ENCODE measurements at regions not wholly inside any gene's neighbourhood (a gene's known extent, or its start where the extent isn't known, plus 50 kb on each side); places are given as distances from the start of the nearest gene placed in this dataset.

DNA sequence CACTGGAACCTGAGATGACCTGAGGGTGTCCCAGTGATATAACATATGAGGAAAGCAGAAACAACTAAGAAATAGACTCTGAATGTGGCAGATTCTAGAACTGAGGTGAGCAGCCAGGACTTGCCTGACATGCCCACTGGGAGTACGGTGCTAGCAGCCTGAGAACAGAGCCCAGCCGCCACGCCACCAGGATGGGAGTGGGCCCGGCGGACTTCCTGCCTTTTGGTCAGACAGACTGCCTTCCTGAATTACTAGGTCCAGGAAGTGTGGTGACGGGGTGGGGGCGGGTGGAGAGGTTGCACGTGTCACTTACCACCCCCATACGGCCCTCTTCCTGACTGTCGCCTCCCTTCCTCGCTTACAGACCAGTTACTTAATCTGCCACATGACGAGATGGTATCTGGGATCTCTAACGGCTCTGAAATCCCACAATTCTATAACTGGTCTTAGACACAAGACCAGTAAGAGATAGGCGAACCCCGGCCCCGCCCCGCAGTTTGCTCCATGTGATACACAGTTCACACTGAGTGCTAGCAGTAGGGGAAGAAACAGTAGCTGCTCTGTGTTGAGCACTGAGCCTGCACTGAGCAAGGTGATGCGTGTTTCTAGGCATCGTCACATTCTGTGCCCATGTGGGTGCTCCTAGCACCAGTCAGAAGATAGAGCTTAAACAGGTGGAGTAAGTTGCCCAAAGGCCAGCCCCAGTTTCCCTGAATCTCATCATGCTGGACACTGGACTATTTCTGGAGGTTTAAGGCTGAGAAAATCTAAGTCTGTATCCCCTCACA lies 95.7 kb downstream of the CPN2 start:
- Histone ChIP-seq H3K4me3 (ENCODE audit: insufficient read depth, low read depth, low read length, poor library complexity, severe bottlenecking) (peak overlapping the region; percentile 51), H3K36me3 (ENCODE audit: control insufficient read depth, insufficient read depth, low read length) (no peaks in the 10 kb centered on the region), H3K27ac (ENCODE audit: insufficient read depth, low read length, poor library complexity, severe bottlenecking) (no peak overlapping the region), H3K4me1 (ENCODE audit: control insufficient read depth, insufficient read depth, low read length, poor library complexity, severe bottlenecking) (peaks cover 13% of the 10 kb centered on the region), H3K27me3 (replicated peaks; ENCODE audit: control insufficient read depth, insufficient read depth, low read length, poor library complexity, severe bottlenecking) (no peaks in the 10 kb centered on the region), H3K9me3 (ENCODE audit: control insufficient read depth, low read length) (no peaks in the 10 kb centered on the region)
- DNase-seq, result peak in 1 of 3 donors; percentile 3

DNA sequence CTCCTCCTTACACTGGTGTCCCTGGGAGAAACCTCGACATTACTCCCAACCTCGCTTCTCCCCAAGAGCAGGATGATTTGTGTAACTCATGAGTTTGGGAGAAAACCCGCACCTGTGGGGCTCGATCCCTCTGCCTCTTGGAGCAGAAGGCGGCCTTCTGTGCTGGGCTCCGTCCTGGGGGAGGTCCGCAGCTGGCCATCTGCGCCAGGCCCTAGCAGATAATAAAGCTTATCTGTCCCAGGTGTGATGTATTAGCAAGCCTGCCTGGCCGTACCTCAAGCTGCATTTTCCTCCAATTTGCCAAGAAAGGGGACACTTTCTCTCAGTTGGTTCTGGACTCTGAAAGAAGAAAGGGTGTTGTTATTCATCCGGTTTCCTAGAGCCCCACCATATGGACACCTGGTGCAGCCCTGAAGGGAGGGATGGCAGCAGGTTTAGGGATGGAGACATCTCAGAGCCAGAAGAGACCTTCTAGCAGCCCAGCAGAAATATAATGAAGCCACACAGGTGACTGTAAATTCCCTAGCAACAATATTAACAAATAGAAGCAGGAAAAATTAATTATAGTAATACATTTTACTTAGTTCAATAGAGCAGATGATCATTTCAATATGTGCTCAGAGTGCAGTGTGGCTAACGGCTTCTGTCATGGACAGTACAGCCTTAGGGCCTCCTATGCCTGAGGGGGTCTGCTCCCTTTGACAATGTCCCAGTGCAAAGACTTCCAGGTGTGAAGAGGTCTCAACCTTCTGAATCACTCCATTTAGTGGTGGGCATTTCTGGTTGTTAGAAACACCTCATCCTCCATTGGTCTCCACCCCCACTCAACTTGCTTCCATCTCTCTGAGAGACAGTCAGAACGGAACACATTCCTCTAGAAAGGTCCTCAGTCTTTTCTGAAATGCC lies 94.8 kb downstream of the CPN2 start:
- Histone ChIP-seq H3K27me3 (replicated peaks; ENCODE audit: control insufficient read depth, insufficient read depth, low read length, poor library complexity, severe bottlenecking) (no peaks in the 10 kb centered on the region), H3K4me1 (ENCODE audit: control insufficient read depth, insufficient read depth, low read length, poor library complexity, severe bottlenecking) (peaks cover 13% of the 10 kb centered on the region), H3K36me3 (ENCODE audit: control insufficient read depth, insufficient read depth, low read length) (no peaks in the 10 kb centered on the region), H3K9me3 (ENCODE audit: control insufficient read depth, low read length) (no peaks in the 10 kb centered on the region), H3K27ac (ENCODE audit: insufficient read depth, low read length, poor library complexity, severe bottlenecking) (no peak overlapping the region), H3K4me3 (ENCODE audit: insufficient read depth, low read depth, low read length, poor library complexity, severe bottlenecking) (no peak overlapping the region)
- DNase-seq, result no peak

DNA sequence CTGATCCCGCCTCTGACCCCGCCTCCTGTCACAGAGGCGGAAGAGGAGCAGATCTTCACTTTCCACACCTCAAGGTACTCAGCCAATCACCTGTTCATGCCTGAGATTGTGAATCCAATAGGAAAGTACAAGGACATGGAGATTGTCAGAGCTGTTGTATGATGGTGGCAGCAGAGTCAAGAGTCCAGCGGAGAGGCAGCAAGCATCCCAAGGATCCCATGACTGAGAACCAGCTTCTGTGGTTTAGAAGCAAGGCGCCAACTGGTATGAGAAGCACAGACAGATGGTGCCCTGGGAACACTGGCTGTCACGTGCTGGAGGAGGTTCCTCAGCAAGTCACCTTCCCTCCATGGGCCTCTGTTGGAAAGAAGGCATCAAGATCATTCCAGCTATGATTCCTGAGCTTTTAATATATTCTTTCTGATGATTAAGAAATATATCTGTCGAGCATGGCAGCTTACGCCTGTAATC lies 93.9 kb downstream of the CPN2 start:
- no peaks in the 10 kb centered on the region for H3K27me3 ChIP-seq (replicated peaks; ENCODE audit: control insufficient read depth, insufficient read depth, low read length, poor library complexity, severe bottlenecking)
- H3K9me3 ChIP-seq (ENCODE audit: control insufficient read depth, low read length), result no peaks in the 10 kb centered on the region
- H3K27ac ChIP-seq (ENCODE audit: insufficient read depth, low read length, poor library complexity, severe bottlenecking), result no peak overlapping the region
- no peak overlapping the region for H3K4me3 ChIP-seq (ENCODE audit: insufficient read depth, low read depth, low read length, poor library complexity, severe bottlenecking)
- no peak for DNase-seq
- H3K4me1 ChIP-seq (ENCODE audit: control insufficient read depth, insufficient read depth, low read length, poor library complexity, severe bottlenecking), result peaks cover 13% of the 10 kb centered on the region
- no peaks in the 10 kb centered on the region for H3K36me3 ChIP-seq (ENCODE audit: control insufficient read depth, insufficient read depth, low read length)

DNA sequence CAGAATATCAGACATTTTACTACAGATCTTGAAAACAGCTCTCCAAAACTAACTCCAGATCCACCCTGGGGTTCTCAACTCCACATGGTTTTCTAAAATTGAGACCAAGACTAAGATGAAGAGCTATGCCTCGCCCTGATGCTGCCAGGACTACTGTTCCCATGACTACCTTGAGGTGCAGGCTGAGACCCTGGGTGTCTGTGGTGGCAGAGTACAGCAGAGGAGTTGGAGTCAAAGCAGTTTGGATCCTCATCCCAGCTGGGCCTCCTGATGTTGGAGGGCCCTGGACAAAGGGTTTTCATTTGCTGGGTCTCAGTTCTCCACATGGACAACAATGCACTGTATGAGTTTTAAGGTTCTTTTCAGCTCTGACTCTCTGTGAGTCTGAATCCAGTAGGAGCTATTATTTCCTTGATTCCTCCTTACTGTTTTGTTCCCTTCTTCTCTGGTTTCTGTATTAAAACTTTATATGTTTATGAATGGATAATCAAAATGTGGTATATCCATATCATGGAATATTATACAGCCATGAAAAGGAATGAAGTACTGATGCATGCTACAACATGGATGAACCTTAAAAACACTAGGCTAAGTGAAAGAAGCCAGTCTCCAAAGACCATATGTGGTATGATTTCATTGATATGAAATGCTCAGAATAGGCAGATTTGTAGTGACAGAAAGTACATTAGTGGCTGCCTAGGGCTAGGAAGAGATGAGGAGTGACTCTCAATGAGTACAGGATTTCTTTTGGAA lies 93.0 kb downstream of the CPN2 start:
- Histone ChIP-seq H3K27me3 (replicated peaks; ENCODE audit: control insufficient read depth, insufficient read depth, low read length, poor library complexity, severe bottlenecking) (no peaks in the 10 kb centered on the region), H3K36me3 (ENCODE audit: control insufficient read depth, insufficient read depth, low read length) (no peaks in the 10 kb centered on the region), H3K27ac (ENCODE audit: insufficient read depth, low read length, poor library complexity, severe bottlenecking) (no peak overlapping the region), H3K4me3 (ENCODE audit: insufficient read depth, low read depth, low read length, poor library complexity, severe bottlenecking) (no peak overlapping the region), H3K9me3 (ENCODE audit: control insufficient read depth, low read length) (no peaks in the 10 kb centered on the region), H3K4me1 (ENCODE audit: control insufficient read depth, insufficient read depth, low read length, poor library complexity, severe bottlenecking) (peaks cover 13% of the 10 kb centered on the region)
- no peak for DNase-seq

DNA sequence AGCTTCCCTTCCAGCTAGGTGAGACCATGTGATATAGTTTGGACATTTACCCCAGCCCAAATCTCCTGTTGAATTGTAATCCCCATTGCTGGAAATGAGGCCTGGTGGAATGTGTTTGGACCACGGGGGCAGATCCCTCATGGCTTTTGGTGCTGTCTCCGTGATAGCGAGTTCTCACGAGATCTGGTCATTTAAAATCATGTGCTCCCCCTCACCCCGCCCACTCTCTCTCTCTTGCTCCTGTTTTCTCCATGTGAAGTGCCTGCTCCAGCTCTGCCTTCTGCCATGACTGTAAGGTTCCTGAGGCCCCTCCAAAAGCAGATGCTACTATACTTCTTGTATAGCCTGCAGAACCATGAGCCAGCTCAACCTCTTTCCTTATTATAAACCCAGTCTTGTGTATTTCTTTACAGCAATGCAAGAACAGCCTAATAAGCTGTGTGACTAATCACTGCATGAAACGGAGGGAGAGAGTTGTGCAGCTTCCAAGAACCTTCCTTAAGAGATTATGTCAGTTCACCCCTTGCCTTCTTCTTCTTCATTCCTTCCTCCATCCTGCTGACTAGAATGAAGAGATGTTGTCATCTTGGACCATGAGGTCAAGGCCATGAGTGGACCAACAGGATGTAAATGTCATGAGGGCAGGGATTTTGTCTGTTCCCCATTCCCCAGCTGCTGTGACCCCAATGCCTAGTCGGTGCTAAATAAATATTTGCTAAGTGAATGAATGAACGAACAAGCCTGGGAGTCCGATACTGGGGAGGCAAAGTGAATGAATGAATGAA lies 91.0 kb downstream of the CPN2 start:
- Histone ChIP-seq H3K4me3 (ENCODE audit: insufficient read depth, low read depth, low read length, poor library complexity, severe bottlenecking) (no peak overlapping the region), H3K9me3 (ENCODE audit: control insufficient read depth, low read length) (no peaks in the 10 kb centered on the region), H3K27me3 (replicated peaks; ENCODE audit: control insufficient read depth, insufficient read depth, low read length, poor library complexity, severe bottlenecking) (no peaks in the 10 kb centered on the region), H3K4me1 (ENCODE audit: control insufficient read depth, insufficient read depth, low read length, poor library complexity, severe bottlenecking) (peaks cover 11% of the 10 kb centered on the region), H3K36me3 (ENCODE audit: control insufficient read depth, insufficient read depth, low read length) (no peaks in the 10 kb centered on the region), H3K27ac (ENCODE audit: insufficient read depth, low read length, poor library complexity, severe bottlenecking) (no peak overlapping the region)
- no peak for DNase-seq

DNA sequence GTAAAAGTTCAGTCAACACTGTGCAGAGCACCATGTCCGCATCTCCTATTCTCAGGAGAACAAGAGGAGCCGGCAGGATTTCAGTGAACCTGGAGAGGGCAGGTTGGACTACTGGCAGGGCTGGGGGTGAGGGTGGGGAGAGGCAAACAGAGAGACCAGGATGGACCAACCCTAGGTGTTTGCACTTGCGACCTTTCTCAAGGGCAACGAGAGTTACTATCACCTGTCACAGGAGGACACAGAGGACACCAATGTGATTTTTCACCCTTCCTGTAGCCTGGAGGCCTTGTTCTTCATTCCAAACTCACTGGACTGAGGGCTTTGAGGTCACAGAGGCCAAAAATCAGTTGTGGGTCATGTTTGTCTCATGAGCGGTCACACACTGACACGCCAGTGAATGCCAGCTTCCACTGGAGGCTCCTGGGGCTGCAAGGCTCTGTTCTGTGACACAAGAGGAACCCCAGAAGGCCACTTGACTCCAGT lies 89.5 kb downstream of the CPN2 start:
- Histone ChIP-seq H3K36me3 (ENCODE audit: control insufficient read depth, insufficient read depth, low read length) (no peaks in the 10 kb centered on the region), H3K9me3 (ENCODE audit: control insufficient read depth, low read length) (no peaks in the 10 kb centered on the region), H3K4me1 (ENCODE audit: control insufficient read depth, insufficient read depth, low read length, poor library complexity, severe bottlenecking) (no peaks in the 10 kb centered on the region), H3K27ac (ENCODE audit: insufficient read depth, low read length, poor library complexity, severe bottlenecking) (no peak overlapping the region), H3K27me3 (replicated peaks; ENCODE audit: control insufficient read depth, insufficient read depth, low read length, poor library complexity, severe bottlenecking) (no peaks in the 10 kb centered on the region), H3K4me3 (ENCODE audit: insufficient read depth, low read depth, low read length, poor library complexity, severe bottlenecking) (no peak overlapping the region)
- DNase-seq, result no peak

DNA sequence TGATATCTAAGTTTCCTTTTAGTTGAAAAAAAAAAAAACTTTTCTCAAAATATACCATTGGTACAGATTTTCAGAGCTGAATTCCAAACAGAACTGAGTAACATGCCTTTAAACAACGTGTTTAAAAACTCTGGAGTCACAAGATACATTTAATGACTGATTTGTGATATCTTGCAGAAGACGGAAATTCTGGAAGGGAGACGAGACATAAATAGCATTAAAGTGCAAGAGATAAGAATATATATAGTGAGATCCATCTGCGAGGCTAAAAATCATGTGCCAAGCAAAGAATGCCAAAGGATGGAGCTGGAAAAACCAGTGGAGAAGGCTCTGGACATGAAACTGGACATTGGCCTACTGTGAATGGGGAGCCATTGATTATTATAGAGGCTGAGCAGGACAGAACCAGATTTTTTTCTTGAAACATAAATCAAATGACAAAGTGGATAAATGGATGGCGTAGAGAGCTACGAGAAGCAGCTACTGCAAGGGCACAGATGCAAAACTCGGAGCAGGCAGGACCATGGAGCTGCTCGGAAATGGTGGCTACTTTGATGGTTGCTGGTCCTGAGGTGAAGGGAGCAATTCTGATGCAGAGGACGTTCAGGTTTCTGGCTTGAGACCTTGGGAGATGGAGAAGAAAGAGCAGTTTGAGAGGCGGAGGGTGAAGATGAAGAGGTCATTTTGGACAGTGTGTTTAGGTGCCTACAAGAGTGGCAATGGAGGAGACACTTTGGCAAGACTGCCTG lies 88.8 kb downstream of the CPN2 start:
- H3K27me3 ChIP-seq (replicated peaks; ENCODE audit: control insufficient read depth, insufficient read depth, low read length, poor library complexity, severe bottlenecking), result no peaks in the 10 kb centered on the region
- H3K36me3 ChIP-seq (ENCODE audit: control insufficient read depth, insufficient read depth, low read length), result no peaks in the 10 kb centered on the region
- no peak overlapping the region for H3K4me3 ChIP-seq (ENCODE audit: insufficient read depth, low read depth, low read length, poor library complexity, severe bottlenecking)
- no peaks in the 10 kb centered on the region for H3K9me3 ChIP-seq (ENCODE audit: control insufficient read depth, low read length)
- no peak for DNase-seq
- no peak overlapping the region for H3K27ac ChIP-seq (ENCODE audit: insufficient read depth, low read length, poor library complexity, severe bottlenecking)
- no peaks in the 10 kb centered on the region for H3K4me1 ChIP-seq (ENCODE audit: control insufficient read depth, insufficient read depth, low read length, poor library complexity, severe bottlenecking)

DNA sequence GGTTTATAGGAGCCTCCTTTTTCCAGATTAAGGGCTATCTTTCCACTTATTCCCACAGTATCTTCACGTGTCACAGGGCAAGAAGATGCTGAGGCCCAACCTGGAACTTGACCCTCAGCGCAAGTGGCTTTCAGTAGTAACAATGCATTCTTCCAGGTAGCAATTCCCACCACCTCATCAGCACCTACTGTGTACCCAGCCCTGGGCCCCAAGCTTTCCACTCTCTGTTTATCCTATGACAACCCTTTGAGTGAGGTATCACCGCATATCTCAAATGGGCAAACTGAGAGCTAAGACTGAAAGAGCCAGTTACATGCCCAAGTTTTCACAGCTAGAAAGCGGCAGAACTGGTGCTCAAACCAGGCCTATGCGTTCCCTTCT lies 88.2 kb downstream of the CPN2 start:
- H3K9me3 ChIP-seq (ENCODE audit: control insufficient read depth, low read length), result no peaks in the 10 kb centered on the region
- H3K36me3 ChIP-seq (ENCODE audit: control insufficient read depth, insufficient read depth, low read length), result no peaks in the 10 kb centered on the region
- no peaks in the 10 kb centered on the region for H3K4me1 ChIP-seq (ENCODE audit: control insufficient read depth, insufficient read depth, low read length, poor library complexity, severe bottlenecking)
- no peak for DNase-seq
- no peak overlapping the region for H3K27ac ChIP-seq (ENCODE audit: insufficient read depth, low read length, poor library complexity, severe bottlenecking)
- H3K27me3 ChIP-seq (replicated peaks; ENCODE audit: control insufficient read depth, insufficient read depth, low read length, poor library complexity, severe bottlenecking), result no peaks in the 10 kb centered on the region
- H3K4me3 ChIP-seq (ENCODE audit: insufficient read depth, low read depth, low read length, poor library complexity, severe bottlenecking), result no peak overlapping the region

Measured in effector memory CD4-positive, alpha-beta T cell (primary cell).